HTR-8/SVneo (cell line): ENCODE measurements at regions not wholly inside any gene's neighbourhood (a gene's known extent, or its start where the extent isn't known, plus 50 kb on each side); places are given as distances from the start of the nearest gene placed in this dataset.

Experiments
- DNase-seq: peaks from one replicate; pipeline ENCODE4 v3.0.0; 2011; ENCODE audit warnings: low spot score, mixed read lengths; ENCODE audit not compliant: insufficient read length
- FAIRE-seq: peaks from 2 replicates; lab custom pipeline; 2011; peaks lifted over from hg19 to GRCh38; lab: Jason Lieb, UNC

DNA sequence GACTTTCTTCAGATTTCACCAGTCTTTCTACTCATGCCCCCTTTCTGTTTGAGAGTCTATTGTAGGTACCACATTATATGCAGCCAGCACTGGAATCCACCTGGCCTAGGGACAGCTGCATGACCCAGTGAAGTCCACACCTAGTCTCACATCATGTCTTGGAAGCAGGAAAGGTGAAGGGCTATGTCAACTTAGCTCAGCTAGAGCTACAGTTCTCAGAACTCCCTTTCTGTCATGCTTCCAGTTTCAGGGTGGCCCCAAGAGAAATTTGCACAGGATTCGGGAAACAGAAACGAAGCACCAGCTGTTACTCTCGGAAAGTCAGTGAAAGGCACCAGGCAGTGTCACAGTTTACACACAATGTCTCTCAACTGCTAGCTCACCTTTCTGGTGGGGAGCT, 51.6 kb upstream of the NLRP1 start:
- peak; percentile 60 for FAIRE-seq

DNA sequence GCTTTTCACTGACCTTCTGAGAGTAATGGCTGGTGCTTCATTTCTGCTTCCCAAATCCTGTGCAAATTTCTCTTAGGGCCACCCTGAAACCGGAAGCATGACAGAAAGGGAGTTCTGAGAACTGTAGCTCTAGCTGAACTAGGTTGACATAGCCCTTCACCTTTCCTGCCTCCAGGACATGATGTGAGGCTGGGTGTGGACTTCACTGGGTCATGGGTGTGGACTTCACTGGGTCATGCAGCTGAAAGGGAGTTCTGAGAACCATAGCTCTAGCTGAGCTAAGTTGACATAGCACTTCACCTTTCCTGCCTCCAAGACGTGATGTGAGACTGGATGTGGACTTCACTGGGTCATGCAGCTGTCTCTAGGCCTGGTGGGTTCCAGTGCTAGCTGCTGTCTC, 54.3 kb upstream of the NLRP1 start:
- DNase-seq (no peak), FAIRE-seq (no peak)

More for the DNA sequence above, 51.6 kb upstream of the NLRP1 start:
- no peak for DNase-seq

DNA sequence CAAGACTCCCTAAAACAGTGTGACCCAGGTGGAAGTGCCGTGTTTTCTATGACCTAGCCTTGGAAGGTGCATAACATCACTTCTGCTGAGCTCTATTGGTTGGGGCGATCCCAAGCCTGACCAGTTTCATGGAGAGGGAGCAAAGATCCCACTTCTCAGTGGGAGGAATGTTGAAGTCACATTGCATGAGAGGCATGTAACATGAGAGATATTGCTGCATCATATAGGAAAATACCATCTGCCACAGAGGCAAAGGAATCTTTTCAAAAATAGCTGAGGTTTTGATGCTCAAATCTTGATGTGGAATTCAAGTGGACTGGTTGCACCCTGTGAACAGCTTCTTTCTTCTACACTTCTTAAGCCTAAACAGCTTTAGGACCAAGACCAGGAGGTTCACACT, 56.4 kb upstream of the NLRP1 start:
- DNase-seq: no peak
- FAIRE-seq: no peak

DNA sequence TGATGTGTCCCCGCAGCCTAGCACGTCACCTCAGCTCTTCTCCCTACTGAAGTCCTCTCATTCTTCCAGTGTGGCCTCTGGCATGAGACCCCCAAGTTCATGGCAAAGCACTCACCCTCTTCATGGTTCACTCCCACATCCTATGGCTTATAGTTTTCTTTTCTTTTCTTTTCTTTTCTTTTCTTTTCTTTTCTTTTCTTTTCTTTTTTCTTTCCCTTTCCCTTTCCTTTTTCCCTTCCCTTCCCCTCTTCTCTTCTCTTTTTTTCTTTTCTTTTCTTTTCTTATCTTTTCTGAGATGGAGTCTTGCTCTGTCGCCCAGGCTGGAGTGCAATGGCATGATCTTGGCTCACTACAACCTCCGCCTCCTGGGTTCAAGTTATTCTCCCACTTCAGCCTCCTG, 58.4 kb upstream of the NLRP1 start:
- no peak for FAIRE-seq
- DNase-seq: no peak

DNA sequence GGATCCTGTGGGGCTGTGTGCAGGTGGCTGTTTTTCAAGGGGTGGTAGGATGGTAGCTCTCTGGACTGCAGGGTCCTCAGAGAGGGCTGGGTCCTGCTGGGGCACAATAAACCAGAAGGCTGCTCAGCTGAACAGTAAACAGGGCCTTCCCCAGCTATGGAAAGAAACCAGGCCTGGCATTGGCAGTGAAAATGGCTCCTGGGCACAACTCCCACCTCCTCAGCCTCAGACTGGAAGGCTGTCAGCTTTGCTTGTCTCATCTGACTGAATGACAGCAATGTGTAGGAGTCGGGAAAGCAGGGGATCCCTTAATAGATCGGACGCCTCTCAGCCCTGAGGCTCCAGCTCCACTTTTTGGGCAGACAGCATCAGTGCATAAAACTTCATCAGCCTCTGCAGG, 59.8 kb upstream of the NLRP1 start:
- DNase-seq (no peak), FAIRE-seq (no peak)

GRCh38 chr17:5651348-5651747, 67.0 kb upstream of the NLRP1 start:
- DNase-seq (no peak), FAIRE-seq (no peak)

DNA sequence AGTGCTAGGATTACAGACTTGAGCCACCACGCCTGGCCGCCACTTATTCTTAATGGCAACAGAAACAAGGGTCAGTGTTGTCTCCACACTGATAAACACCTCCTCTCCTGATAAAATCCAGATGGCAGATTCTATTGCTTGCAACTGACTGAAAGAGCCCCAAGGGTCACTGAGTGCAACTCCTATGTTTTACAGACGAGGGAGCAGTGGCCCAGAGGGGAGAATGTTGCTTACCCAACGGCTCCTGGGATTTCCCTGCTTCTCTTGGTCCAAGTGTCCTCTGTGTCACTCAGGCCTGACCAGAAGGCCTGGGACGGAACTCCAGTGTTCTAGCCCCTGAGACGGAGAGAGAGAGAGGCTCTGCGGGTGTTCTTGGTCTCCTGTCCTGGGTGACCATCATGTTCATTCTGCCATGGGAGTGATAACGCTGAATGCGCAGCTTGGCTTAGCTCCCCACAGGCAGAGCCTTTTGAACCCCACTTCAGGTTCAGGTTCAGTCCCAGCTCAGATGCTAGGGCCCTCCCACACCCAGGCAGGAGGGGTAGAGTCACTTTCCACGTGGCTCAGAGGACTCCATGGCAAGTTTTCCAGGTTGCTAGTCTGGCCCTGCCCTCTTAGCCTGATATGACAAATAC, 77.3 kb upstream of the NLRP1 start:
- FAIRE-seq (no peak), DNase-seq (no peak)

DNA sequence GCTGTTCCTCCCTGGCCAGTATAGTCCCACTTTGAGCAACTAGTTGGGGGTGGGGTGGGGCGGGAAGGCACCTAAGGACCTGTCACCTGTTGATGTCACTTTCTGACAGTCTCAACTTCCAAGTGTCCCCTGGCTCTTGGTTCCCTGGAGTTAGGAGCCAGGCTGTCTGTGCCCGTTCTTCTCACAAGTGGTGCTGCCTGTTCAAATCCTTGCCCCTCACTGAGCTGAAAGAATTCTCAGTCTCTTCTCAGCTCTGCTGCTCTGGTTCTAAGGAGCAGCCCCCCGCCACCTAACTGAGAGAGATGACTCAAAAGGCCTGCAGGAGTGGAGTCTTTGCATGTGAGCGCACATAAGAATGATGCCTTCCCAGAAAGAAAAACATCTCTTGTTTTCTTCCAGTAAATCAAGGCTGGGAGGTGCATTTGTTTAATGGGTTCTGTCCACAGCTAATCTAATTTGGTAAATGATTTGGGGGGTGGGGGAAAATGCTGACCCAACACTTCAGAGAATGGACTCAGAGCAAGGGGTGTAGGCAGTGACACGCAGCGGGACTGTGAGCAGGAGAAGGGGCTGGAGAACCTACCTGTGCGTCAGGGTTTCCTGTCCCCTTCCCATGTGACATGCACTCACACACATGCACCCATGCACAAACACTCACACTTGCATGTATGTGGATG, 78.2 kb upstream of the NLRP1 start:
- DNase-seq (no peak), FAIRE-seq (no peak)

DNA sequence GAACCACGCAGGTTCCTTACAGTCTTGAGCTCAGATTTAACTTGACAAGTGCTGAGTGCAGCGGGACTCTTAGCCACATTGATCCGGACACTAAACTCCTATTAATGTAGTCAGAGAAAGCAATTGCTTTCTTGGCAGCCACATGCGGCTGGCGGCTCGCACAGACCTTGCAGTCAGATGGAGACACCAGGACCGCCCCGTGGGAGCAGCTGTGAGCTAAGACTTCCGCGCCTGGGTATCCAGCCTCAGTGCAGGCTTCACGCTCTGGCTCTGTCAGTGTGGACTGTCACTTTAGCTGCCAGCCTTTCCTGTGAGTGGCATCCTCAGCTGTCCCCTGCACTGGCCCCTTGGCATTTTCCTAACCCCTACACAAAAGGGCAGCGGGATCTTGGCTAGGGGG, 80.9 kb upstream of the NLRP1 start:
- DNase-seq (no peak), FAIRE-seq (no peak)

- FAIRE-seq (no peak), DNase-seq (no peak)
These were observed 83.6 kb upstream of the NLRP1 start for GRCh38 chr17:5667871-5668270.

DNA sequence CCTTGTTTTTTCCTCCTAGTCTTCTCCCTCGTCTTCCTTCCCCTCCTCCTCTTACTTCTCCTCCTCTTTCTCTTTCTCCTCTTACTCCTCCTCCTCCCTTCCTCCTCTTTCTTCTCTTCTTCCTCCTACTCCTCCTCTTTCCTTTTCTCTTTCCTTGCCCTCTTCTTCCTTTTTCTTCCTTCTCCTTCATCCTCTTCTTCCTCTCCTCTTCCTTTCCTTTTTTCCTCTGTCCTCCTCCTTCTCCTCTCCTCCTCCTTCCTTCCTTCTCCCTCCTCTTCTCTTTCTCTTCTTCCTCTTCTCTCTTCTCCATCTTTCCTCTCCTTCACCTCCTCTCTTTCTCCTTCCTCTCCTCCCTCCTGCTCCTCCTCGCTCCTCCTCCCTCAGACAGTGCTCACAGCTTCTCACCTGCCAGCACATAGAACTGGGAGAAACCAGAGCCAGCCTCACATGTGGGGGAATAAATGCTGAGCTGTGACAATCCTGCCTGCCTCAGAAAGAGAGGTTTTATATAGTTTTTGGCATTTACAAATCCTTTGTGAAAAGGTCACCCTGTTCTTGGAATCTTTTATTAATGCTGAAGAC, 84.3 kb upstream of the NLRP1 start:
- no peak for DNase-seq
- FAIRE-seq: no peak

GRCh38 chr17:5669191-5669590, 84.9 kb upstream of the NLRP1 start:
- DNase-seq (no peak), FAIRE-seq (no peak)

DNA sequence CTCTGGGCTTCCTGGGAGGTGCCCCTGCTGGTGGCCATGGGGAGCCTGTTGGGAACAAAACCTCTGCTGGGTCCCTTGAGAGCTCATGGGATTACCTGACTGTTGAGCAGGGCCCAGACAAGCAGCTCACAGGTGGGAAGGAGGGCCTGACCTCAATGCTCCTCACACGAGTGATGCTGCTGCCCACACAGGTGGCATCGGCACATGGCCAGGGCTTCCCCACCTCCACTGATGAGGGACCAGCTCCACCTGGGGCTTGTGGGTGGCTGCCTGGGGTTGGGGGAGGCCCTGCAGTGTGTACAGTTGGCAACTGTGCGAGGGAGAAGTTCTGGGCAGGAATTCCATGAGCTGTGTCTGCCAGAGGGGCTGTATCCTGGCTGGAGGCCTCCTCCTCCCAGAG, 87.8 kb upstream of the NLRP1 start:
- DNase-seq (no peak), FAIRE-seq (no peak)

- DNase-seq (no peak), FAIRE-seq (no peak)
These were observed 88.6 kb upstream of the NLRP1 start for GRCh38 chr17:5672815-5673430.

- peak; percentile 26 for FAIRE-seq
- no peak for DNase-seq
These were observed 91.5 kb upstream of the NLRP1 start for GRCh38 chr17:5675625-5676421.

GRCh38 chr17:5677620-5678019, 93.3 kb upstream of the NLRP1 start:
- no peak for DNase-seq
- no peak for FAIRE-seq

- DNase-seq (no peak), FAIRE-seq (no peak)
These were observed 93.9 kb upstream of the NLRP1 start for GRCh38 chr17:5678171-5678570.

DNA sequence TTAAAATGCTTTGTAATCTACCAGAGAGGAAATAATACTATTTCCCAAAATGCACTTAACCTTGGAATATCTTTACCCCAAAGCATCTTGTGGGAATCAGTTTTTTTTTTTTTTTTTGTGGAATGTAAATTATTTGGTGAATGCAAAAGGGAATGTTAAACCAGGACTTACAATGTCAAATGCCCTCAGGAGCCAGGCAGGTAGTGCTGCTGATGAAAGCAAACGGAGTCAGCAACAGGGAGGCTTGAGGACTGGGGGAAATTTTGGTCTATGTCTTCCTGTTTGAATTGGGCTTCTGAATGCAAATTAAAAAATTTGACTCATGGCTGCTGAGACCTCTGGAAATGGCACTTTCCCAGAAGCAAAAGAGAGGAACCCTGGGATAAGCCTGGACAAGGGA, 96.5 kb upstream of the NLRP1 start:
- DNase-seq (no peak), FAIRE-seq (no peak)

- DNase-seq (no peak), FAIRE-seq (no peak)
These were observed 98.9 kb upstream of the NLRP1 start for GRCh38 chr17:5683241-5683640.

GRCh38 chr17:5686074-5686635, 101.8 kb upstream of the NLRP1 start:
- FAIRE-seq (no peak), DNase-seq (no peak)
